SH-SY5Y (cell line): ENCODE measurements at regions not wholly inside any gene's neighbourhood (a gene's known extent, or its start where the extent isn't known, plus 50 kb on each side); places are given as distances from the start of the nearest gene placed in this dataset.

Experiments
- GATA2 ChIP-seq: IDR thresholded peaks from 2 replicates; pipeline ENCODE4 v1.6.1; 2011; ENCODE audit warnings: mild to moderate bottlenecking, low read depth, low read length
- GATA3 ChIP-seq: IDR thresholded peaks from 2 replicates; pipeline ENCODE4 v1.6.1; 2011; ENCODE audit warnings: low read depth, mild to moderate bottlenecking, low read length, moderate library complexity

DNA sequence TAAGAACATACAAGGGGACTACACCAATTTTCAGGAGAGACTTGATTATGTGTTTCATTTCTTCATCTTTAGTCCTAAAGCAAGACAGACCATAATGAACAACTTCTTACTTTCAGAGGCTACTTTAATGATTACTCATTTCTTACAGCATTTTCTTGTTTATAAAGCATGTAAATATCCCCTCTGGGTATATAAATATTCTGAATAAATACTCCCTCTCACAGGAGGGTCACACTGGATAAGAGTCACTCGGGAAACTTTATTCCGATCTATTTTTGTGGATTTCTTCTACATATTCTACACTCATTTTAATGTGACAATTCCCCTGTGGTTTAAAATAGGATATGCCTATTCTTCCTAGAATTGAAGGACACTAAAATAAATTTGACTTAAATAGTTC is 228.9 kb upstream of the RPS6KA3 start:
- TF ChIP-seq GATA3: no peak
- TF ChIP-seq GATA2: no peak
